Gastrocnemius medialis (tissue), 4 donors: ENCODE measurements at regions not wholly inside any gene's neighbourhood (a gene's known extent, or its start where the extent isn't known, plus 50 kb on each side); places are given as distances from the start of the nearest gene placed in this dataset.
"Not testable (repeated sequence)": the region's sequence is repeated elsewhere in the genome, so short reads cannot be mapped to it uniquely, and the experiment has no call there.

Experiments used
- ATAC-seq, 2 donors: fragments of 150-250 bp; one replicate each; pipeline ENCODE4 v1.9.1; 2016
- DNase-seq, 2 donors: peaks; one replicate each; pipeline ENCODE4 v3.0.0-alpha.2; 2019
- H3K27ac ChIP-seq, 4 donors: fragments of 200-600 bp; sonication (generic); 1 replicate in 1 of 4; 2 replicates in 3 of 4; pipeline ENCODE4 v1.5.1; 2016 to 2018; ENCODE audit warnings: mild to moderate bottlenecking in 2 of 4, moderate library complexity in 1 of 4
- H3K27me3 ChIP-seq, 3 donors: fragments of 200-600 bp; sonication (generic) in 2 of 3; 1 replicate in 1 of 3; 2 replicates in 2 of 3; pipeline versions ENCODE4 v1.5.1 to v1.6.0; 2016 to 2019; ENCODE audit warnings: mild to moderate bottlenecking in 1 of 3, moderate library complexity in 1 of 3
- H3K36me3 ChIP-seq, 2 donors: fragments of 200-600 bp; sonication (generic) in 1 of 2; one replicate each; pipeline ENCODE4 v1.5.1; 2017 to 2018
- H3K4me1 ChIP-seq, 2 donors: fragments of 200-600 bp; sonication (generic) in 1 of 2; one replicate each; pipeline ENCODE4 v1.5.1; 2016 to 2017; ENCODE audit warnings: mild to moderate bottlenecking in 2 of 2
- H3K4me3 ChIP-seq, 4 donors: fragments of 200-600 bp; sonication (generic) in 3 of 4; 1 replicate in 1 of 4; 2 replicates in 3 of 4; pipeline ENCODE4 v1.5.1; 2016 to 2019; ENCODE audit warnings: mild to moderate bottlenecking in 2 of 4
- H3K9me3 ChIP-seq, 3 donors: fragments of 200-600 bp; sonication (generic) in 2 of 3; 1 replicate in 1 of 3; 2 replicates in 2 of 3; pipeline ENCODE4 v1.5.1; 2016 to 2019
- CTCF ChIP-seq, 5 experiments: fragments of 450-650 bp in 3 of 5; fragments of 200-600 bp in 2 of 5; sonication (generic) in 2 of 5; IDR thresholded peaks in 4 of 5; conservative IDR thresholded peaks in 1 of 5; 1 replicate in 4 of 5; 2 replicates in 1 of 5; pipeline ENCODE4 v1.5.1; 2016 to 2019; ENCODE audit warnings: antibody characterized with exemption in 5 of 5, mild to moderate bottlenecking in 3 of 5, moderate library complexity in 3 of 5
- POLR2A ChIP-seq, 2 donors: fragments of 450-650 bp; IDR thresholded peaks; one replicate each; pipeline ENCODE4 v1.6.1; 2017; ENCODE audit warnings: antibody characterized with exemption in 2 of 2, mild to moderate bottlenecking in 2 of 2, moderate library complexity in 2 of 2
- in situ Hi-C, 4 donors: fragments of 200-750 bp; cut with MboI; loops; one replicate each; pipeline versions ENCODE4 v1.15.0 to v1.8.0; 2017; ENCODE audit warnings: low sequenced_read_pairs in 4 of 4
- intact Hi-C: fragments of 100-400 bp; cut with DNase I; formaldehyde crosslinking; loops from one replicate; pipeline ENCODE4 v1.15.1; 2023; ENCODE audit warnings: low total_unique reads

- H3K9me3 ChIP-seq: no peaks in the 10 kb centered on the region
- H3K4me1 ChIP-seq: no peaks in the 10 kb centered on the region
- no peaks in the 10 kb centered on the region for H3K27me3 ChIP-seq
- no peak overlapping the region for H3K27ac ChIP-seq
- ATAC-seq (no peak), DNase-seq (no peak)
- in situ Hi-C loops: no loop called here
- no peak for TF ChIP-seq POLR2A (IDR thresholded peaks at IDR 0.05)
- no peak for TF ChIP-seq CTCF (IDR thresholded peaks at IDR 0.05 in 4 of 5, conservative IDR thresholded peaks at IDR 0.05 in 1 of 5)
- H3K4me3 ChIP-seq: no peak overlapping the region
- H3K36me3 ChIP-seq: no peaks in the 10 kb centered on the region
- intact Hi-C loops: no loop called here
These were observed 57.3 kb upstream of the NOVA1 start for GRCh38 chr14:26655128-26655527.

GRCh38 chr14:26663506-26663905 lies 65.7 kb upstream of the NOVA1 start:
- H3K9me3 ChIP-seq: no peaks in the 10 kb centered on the region
- in situ Hi-C loops: no loop called here
- no peaks in the 10 kb centered on the region for H3K27me3 ChIP-seq
- ATAC-seq (no peak), DNase-seq (no peak)
- no peak overlapping the region for H3K4me3 ChIP-seq
- H3K36me3 ChIP-seq: no peaks in the 10 kb centered on the region
- intact Hi-C loops: no loop called here
- no peaks in the 10 kb centered on the region for H3K4me1 ChIP-seq
- no peak overlapping the region for H3K27ac ChIP-seq
- no peak for TF ChIP-seq CTCF (IDR thresholded peaks at IDR 0.05 in 4 of 5, conservative IDR thresholded peaks at IDR 0.05 in 1 of 5)
- TF ChIP-seq POLR2A (IDR thresholded peaks at IDR 0.05): no peak

DNA sequence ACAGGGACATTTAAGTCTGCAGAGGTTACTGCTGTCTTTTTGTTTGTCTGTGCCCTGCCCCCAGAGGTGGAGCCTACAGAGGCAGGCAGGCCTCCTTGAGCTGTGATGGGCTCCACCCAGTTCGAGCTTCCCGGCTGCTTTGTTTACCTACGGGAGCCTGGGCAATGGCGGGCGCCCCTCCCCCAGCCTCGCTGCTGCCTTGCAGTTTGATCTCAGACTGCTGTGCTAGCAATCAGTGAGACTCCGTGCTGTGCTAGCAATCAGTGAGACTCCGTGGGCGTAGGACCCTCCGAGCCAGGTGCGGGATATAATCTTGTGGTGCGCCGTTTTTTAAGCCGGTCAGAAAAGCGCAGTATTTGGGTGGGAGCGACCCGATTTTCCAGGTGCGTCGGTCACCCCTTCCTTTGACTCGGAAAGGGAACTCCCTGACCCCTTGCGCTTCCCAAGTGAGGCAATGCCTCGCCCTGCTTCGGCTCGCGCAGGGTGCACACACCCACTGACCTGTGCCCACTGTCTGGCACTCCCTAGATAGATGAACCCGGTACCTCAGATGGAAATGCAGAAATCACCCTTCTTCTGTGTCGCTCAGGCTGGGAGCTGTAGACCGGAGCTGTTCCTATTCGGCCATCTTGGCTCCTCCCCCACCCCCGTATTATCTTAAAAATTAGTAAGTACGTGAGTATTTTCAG lies 81.0 kb upstream of the NOVA1 start:
- H3K36me3 ChIP-seq, intact Hi-C loops, H3K9me3 ChIP-seq, H3K4me1 ChIP-seq, H3K27me3 ChIP-seq, H3K4me3 ChIP-seq, in situ Hi-C loops, DNase-seq, ATAC-seq, H3K27ac ChIP-seq: not testable (repeated sequence)

- no peak for DNase-seq
- H3K4me3 ChIP-seq: no peak overlapping the region
- ATAC-seq: no peak
- no peaks in the 10 kb centered on the region for H3K4me1 ChIP-seq
- H3K27ac ChIP-seq: no peak overlapping the region
- no peaks in the 10 kb centered on the region for H3K36me3 ChIP-seq
- no peaks in the 10 kb centered on the region for H3K9me3 ChIP-seq
- in situ Hi-C loops: no loop called here
- H3K27me3 ChIP-seq: no peaks in the 10 kb centered on the region
- intact Hi-C loops: no loop called here
- TF ChIP-seq CTCF (IDR thresholded peaks at IDR 0.05 in 4 of 5, conservative IDR thresholded peaks at IDR 0.05 in 1 of 5) (no peak), POLR2A (IDR thresholded peaks at IDR 0.05) (no peak)
These were observed 87.6 kb upstream of the NOVA1 start for GRCh38 chr14:26685401-26685800.

- no peak overlapping the region for H3K4me3 ChIP-seq
- intact Hi-C loops (no loop called here), in situ Hi-C loops (no loop called here)
- H3K9me3 ChIP-seq: no peaks in the 10 kb centered on the region
- TF ChIP-seq CTCF (IDR thresholded peaks at IDR 0.05 in 4 of 5, conservative IDR thresholded peaks at IDR 0.05 in 1 of 5): no peak
- no peak for TF ChIP-seq POLR2A (IDR thresholded peaks at IDR 0.05)
- H3K36me3 ChIP-seq: no peaks in the 10 kb centered on the region
- H3K4me1 ChIP-seq: no peaks in the 10 kb centered on the region
- no peaks in the 10 kb centered on the region for H3K27me3 ChIP-seq
- ATAC-seq (no peak), DNase-seq (no peak)
- no peak overlapping the region for H3K27ac ChIP-seq
These were observed 89.5 kb upstream of the NOVA1 start for GRCh38 chr14:26687301-26687837.
